ENCODE measurements at regions not wholly inside any gene's neighbourhood (a gene's known extent, or its start where the extent isn't known, plus 50 kb on each side); places are given as distances from the start of the nearest gene placed in this dataset.

DNA sequence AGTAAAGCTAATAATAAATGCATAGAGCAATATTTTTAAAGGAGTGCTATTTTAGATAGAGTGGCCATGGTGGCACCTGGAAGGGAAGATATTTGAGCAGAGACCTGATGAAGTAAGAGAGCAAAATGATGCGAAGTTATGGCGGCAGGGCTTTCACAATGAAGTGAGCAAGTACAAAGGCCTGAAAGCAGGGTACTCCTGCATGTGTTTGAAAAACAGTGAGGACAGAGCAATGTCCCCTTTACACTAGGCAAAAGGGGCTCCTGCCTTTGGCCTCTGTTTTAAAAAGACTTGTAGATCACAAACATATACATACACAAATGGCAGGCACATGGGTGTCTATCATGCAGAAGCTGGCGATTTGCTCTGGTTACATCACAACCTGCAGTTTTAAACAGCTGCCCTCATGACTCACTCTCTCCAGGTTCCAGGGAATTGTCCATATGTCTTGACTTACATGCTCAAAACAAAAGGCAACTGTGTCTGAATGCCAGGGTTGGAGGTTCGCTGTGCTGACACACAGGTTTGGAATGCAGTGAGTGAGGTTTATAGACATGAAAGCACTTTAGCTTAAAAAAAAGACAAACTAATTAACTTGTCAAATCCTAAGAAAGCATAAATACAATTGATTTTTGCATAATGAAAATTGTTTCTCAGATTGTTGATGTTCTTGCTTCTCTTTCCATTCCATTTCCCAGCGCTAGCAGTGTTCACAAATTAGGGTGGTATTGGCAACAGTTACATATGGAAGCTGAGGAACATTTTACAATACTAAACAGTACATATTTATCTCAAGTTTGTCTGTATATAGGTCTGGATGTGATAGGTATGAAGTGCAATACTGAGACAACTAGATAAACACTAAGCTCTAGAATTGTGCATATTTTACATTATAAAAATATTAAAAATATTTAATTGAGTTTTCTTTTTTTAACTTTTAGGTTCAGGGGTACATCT, 313.9 kb downstream of the BARHL2 start:
- TF ChIP-seq, protein P1, sequence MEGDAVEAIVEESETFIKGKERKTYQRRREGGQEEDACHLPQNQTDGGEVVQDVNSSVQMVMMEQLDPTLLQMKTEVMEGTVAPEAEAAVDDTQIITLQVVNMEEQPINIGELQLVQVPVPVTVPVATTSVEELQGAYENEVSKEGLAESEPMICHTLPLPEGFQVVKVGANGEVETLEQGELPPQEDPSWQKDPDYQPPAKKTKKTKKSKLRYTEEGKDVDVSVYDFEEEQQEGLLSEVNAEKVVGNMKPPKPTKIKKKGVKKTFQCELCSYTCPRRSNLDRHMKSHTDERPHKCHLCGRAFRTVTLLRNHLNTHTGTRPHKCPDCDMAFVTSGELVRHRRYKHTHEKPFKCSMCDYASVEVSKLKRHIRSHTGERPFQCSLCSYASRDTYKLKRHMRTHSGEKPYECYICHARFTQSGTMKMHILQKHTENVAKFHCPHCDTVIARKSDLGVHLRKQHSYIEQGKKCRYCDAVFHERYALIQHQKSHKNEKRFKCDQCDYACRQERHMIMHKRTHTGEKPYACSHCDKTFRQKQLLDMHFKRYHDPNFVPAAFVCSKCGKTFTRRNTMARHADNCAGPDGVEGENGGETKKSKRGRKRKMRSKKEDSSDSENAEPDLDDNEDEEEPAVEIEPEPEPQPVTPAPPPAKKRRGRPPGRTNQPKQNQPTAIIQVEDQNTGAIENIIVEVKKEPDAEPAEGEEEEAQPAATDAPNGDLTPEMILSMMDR (IDR thresholded peaks at IDR 0.05; ENCODE audit: borderline replicate concordance, extremely low read depth, low read length, poor library complexity, severe bottlenecking): no peak
- no peak for TF ChIP-seq EZH2 (IDR thresholded peaks at IDR 0.05; ENCODE audit: borderline replicate concordance, low read depth, low read length, severe bottlenecking)

Data from DND-41 (cell line).